ENCODE measurements at regions not wholly inside any gene's neighbourhood (a gene's known extent, or its start where the extent isn't known, plus 50 kb on each side); places are given as distances from the start of the nearest gene placed in this dataset.

DNA sequence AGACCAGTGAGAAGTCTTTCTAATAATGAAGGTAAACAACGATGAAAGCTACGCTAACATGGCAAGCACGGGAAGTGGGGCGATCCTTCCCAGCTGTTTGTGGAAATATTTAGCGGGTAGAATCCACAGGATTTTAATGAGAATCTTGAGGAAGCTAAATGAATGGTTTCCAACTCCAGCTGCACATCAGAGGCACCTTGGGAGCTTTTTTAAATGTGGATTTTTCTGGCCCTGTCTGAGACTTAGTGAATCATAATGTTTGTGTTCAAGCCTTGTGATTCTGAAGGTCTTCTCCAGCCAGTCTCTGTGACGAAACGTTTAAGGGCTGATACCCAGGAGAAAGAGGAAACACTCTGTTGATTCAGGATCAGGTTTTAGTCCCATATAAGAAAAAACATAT, 169.8 kb downstream of the CAPZA3 start:
- Histone ChIP-seq H3K4me2 (ENCODE audit: low read depth, low read length) (no peak overlapping the region), H4K5ac (ENCODE audit: low read depth, low read length) (no peak overlapping the region), H3K14ac (replicated peaks; ENCODE audit: low read depth, low read length) (no peak overlapping the region), H2BK20ac (ENCODE audit: low read depth, low read length) (no peak overlapping the region), H2AK5ac (ENCODE audit: low read depth, low read length) (no peak overlapping the region), H3K23ac (ENCODE audit: low read depth, low read length) (no peak overlapping the region), H2BK15ac (ENCODE audit: low read depth, low read length) (no peak overlapping the region), H4K20me1 (ENCODE audit: insufficient read depth, low read length) (no peaks in the 10 kb centered on the region), H3K9ac (ENCODE audit: low read depth, low read length) (no peak overlapping the region), H4K8ac (ENCODE audit: low read depth in 2 of 2, low read length in 2 of 2) (no peak overlapping the region), H3K27ac (ENCODE audit: insufficient read depth, low read length) (no peak overlapping the region), H3K9me3 (ENCODE audit: control insufficient read depth, insufficient read depth, low read length) (no peaks in the 10 kb centered on the region), H3K18ac (ENCODE audit: low read depth, low read length) (no peak overlapping the region), H2BK5ac (ENCODE audit: low read depth, low read length, poor library complexity, severe bottlenecking) (no peak overlapping the region), H3K27me3 (ENCODE audit: control insufficient read depth, insufficient read depth, low read length) (no peaks in the 10 kb centered on the region; the same call in 1 of the 2 replicates), H3K4me3 (ENCODE audit: insufficient read depth, low read depth, low read length) (no peak overlapping the region), H3K56ac (ENCODE audit: extremely low read depth, insufficient read depth, low read length) (no peak overlapping the region), H3K36me3 (ENCODE audit: control insufficient read depth, insufficient read depth, low read length) (no peaks in the 10 kb centered on the region), H2BK120ac (ENCODE audit: low read depth, low read length) (no peak overlapping the region), H3K4me1 (ENCODE audit: control insufficient read depth, insufficient read depth, low read length) (no peaks in the 10 kb centered on the region), H3K79me1 (ENCODE audit: low read depth in 1 of 2, low read length in 2 of 2) (no peaks in the 10 kb centered on the region), H3K4ac (ENCODE audit: low read depth, low read length) (no peak overlapping the region), H2AFZ (replicated peaks; ENCODE audit: low read length, poor library complexity) (no peak overlapping the region), H2AK9ac (replicated peaks; ENCODE audit: low read depth, low read length, poor library complexity) (no peak overlapping the region), H4K91ac (ENCODE audit: insufficient read depth, low read depth, low read length) (no peak overlapping the region), H3K9me1 (ENCODE audit: insufficient read depth, low read length) (no peaks in the 10 kb centered on the region)
- intact Hi-C loops (cut with micrococcal nuclease): no loop called here
- no TSS peak for BruUV-seq (replicated peaks)
- TF ChIP-seq CTCF (conservative IDR thresholded peaks at IDR 0.05; ENCODE audit: low read depth, low read length): no peak
- no peak for TF ChIP-seq RFX5 (IDR thresholded peaks at IDR 0.05; ENCODE audit: low read depth, low read length)
- TF ChIP-seq CEBPB (IDR thresholded peaks at IDR 0.05; ENCODE audit: low read depth, low read length): no peak
- WGBS, 2 experiments (ENCODE audit: extremely low coverage in 2 of 2, insufficient read length in 1 of 2): 40% methylated on average over 1 of the region's 7 CpGs; no CpG with 5 or more reads in 1 of the 2 experiments
- in situ Hi-C loops (cut with MboI; ENCODE audit: low sequenced_read_pairs): no loop called here
- POLR2A ChIA-PET (ENCODE audit: unreplicated experiment): no interaction called here
- DNase-seq (no peak), ATAC-seq (ENCODE audit: low read depth) (no peak)
- CTCF ChIA-PET: no interaction called here
- dilution Hi-C loops (cut with HindIII; ENCODE audit: low sequenced_read_pairs, unreplicated experiment): no loop called here

Measured in IMR-90 (cell line).